GM12878 (cell line): ENCODE measurements at regions not wholly inside any gene's neighbourhood (a gene's known extent, or its start where the extent isn't known, plus 50 kb on each side); places are given as distances from the start of the nearest gene placed in this dataset.

ENCODE experiments used
- ATAC-seq: fragments of 200-7000 bp; cut with Tn5 transposase; 3 replicates; pipeline ENCODE4 v1.9.1; 2020; ENCODE audit warnings: mild to moderate bottlenecking, moderate library complexity
- BruUV-seq: library from RNA; stranded (reverse); fragments of 400-500 nt; replicated peaks from 2 replicates; lab custom pipeline; 2021; lab: Mats Ljungman, UMichigan
- CTCF ChIA-PET: fragments of 300-600 bp; sonication (Branson Sonifier 250); formaldehyde crosslinking; extraction: SDS; loops from one replicate; lab custom pipeline; 2021; ENCODE audit warnings: inconsistent platforms; lab: Yijun Ruan, JAX
- POLR2A ChIA-PET: fragments of 350-600 bp; formaldehyde crosslinking; extraction: SDS; loops from one replicate; lab custom pipeline; 2021; ENCODE audit warnings: inconsistent platforms; lab: Charles Lee
- RAD21 ChIA-PET: fragments of 300-600 bp; sonication (Branson Sonifier 250); formaldehyde crosslinking; loops from one replicate; lab custom pipeline; 2023; ENCODE audit warnings: antibody characterized with exemption; ENCODE audit not compliant: unreplicated experiment; lab: Charles Lee
- SMC1A ChIA-PET: fragments of 300-600 bp; sonication (Branson Sonifier 250); formaldehyde crosslinking; loops from one replicate; lab custom pipeline; 2023; ENCODE audit not compliant: unreplicated experiment, uncharacterized antibody; lab: Charles Lee
- DNase-seq: peaks from one replicate; pipeline ENCODE4 v3.0.0-alpha.2; 2011; ENCODE audit warnings: low read depth, low spot score
- FAIRE-seq: peaks from 3 replicates; lab custom pipeline; 2011; peaks lifted over from hg19 to GRCh38; lab: Jason Lieb, UNC
- H2AFZ ChIP-seq: 2 replicates; pipeline ENCODE4 v1.6.0; 2011; ENCODE audit warnings: low read depth, low read length, control low read depth; ENCODE audit not compliant: control insufficient read depth
- H3K27ac ChIP-seq: 2 replicates; pipeline ENCODE4 v1.5.1; 2011; ENCODE audit warnings: control low read depth; ENCODE audit not compliant: control insufficient read depth, insufficient read depth
- H3K27me3 ChIP-seq, 2 experiments: replicated peaks in 1 of 2; 2 replicates each; pipeline versions ENCODE4 v1.6.0 to v1.6.1; 2011; ENCODE audit warnings: low read length in 1 of 2; ENCODE audit not compliant: control insufficient read depth in 2 of 2, insufficient read depth in 2 of 2
- H3K36me3 ChIP-seq, 2 experiments: 2 replicates each; pipeline ENCODE4 v1.5.1; 2011; ENCODE audit warnings: low read length in 1 of 2; ENCODE audit not compliant: control insufficient read depth in 2 of 2, insufficient read depth in 2 of 2
- H3K4me1 ChIP-seq: 2 replicates; pipeline ENCODE4 v1.6.1; 2011; ENCODE audit warnings: mild to moderate bottlenecking, low read length, moderate library complexity, mixed read lengths; ENCODE audit not compliant: control insufficient read depth, insufficient read depth
- H3K4me2 ChIP-seq: 2 replicates; pipeline ENCODE4 v1.6.0; 2011; ENCODE audit warnings: control low read depth; ENCODE audit not compliant: control insufficient read depth, insufficient read depth
- H3K4me3 ChIP-seq: fragments of 200-600 bp; sonication (generic); 2 replicates; pipeline ENCODE4 v1.5.1; 2016
- H3K79me2 ChIP-seq: 2 replicates; pipeline ENCODE4 v1.6.0; 2011; ENCODE audit warnings: low read length; ENCODE audit not compliant: control insufficient read depth, insufficient read depth
- H3K9ac ChIP-seq: 2 replicates; pipeline ENCODE4 v1.8.0; 2011; ENCODE audit warnings: low read length, control low read depth, mixed read lengths; ENCODE audit not compliant: control insufficient read depth, insufficient read depth
- H3K9me3 ChIP-seq: replicated peaks from 3 replicates; pipeline ENCODE4 v1.5.1; 2011; ENCODE audit warnings: mild to moderate bottlenecking, low read length; ENCODE audit not compliant: control insufficient read depth, insufficient read depth
- H4K20me1 ChIP-seq: 2 replicates; pipeline ENCODE4 v1.6.0; 2011; ENCODE audit not compliant: control insufficient read depth, insufficient read depth
- BCL11A ChIP-seq: IDR thresholded peaks from 2 replicates; pipeline ENCODE4 v1.6.1; 2011; ENCODE audit warnings: low read depth, low read length
- CHD4 ChIP-seq: fragments of 200-600 bp; sonication (generic); IDR thresholded peaks from 2 replicates; pipeline ENCODE4 v1.6.1; 2016; ENCODE audit warnings: mild to moderate bottlenecking
- CREM ChIP-seq: IDR thresholded peaks from 2 replicates; pipeline ENCODE4 v1.6.1; 2014; ENCODE audit warnings: antibody characterized with exemption, low read depth
- E4F1 ChIP-seq: fragments of 450-650 bp; IDR thresholded peaks from 2 replicates; pipeline ENCODE4 v1.6.1; 2018; ENCODE audit warnings: borderline replicate concordance, mild to moderate bottlenecking; ENCODE audit not compliant: partially characterized antibody
- EGR1 ChIP-seq, 2 experiments: IDR thresholded peaks; 1 replicate in 1 of 2; 2 replicates in 1 of 2; pipeline ENCODE4 v1.6.1; 2011 to 2012; ENCODE audit warnings: low read depth in 2 of 2, low read length in 2 of 2, borderline replicate concordance in 1 of 2, mild to moderate bottlenecking in 1 of 2, moderate library complexity in 1 of 2
- ETV6 ChIP-seq, 2 experiments: fragments of 450-650 bp in 1 of 2; IDR thresholded peaks in 1 of 2; conservative IDR thresholded peaks in 1 of 2; 2 replicates each; pipeline ENCODE4 v1.6.1; 2014; ENCODE audit warnings: antibody characterized with exemption in 1 of 2, borderline replicate concordance in 1 of 2, low read depth in 1 of 2, mild to moderate bottlenecking in 1 of 2, moderate library complexity in 1 of 2
- IRF3 ChIP-seq: fragments of 450-650 bp; IDR thresholded peaks from 2 replicates; pipeline ENCODE4 v1.6.1; 2014; ENCODE audit warnings: mild to moderate bottlenecking
- MTA2 ChIP-seq: fragments of 450-650 bp; IDR thresholded peaks from 2 replicates; pipeline ENCODE4 v1.6.1; 2016; ENCODE audit warnings: low read depth, mild to moderate bottlenecking, moderate library complexity
- PML ChIP-seq: IDR thresholded peaks from 2 replicates; pipeline ENCODE4 v1.6.1; 2012; ENCODE audit warnings: low read length, inconsistent platforms
- RELA ChIP-seq: fragments of 450-650 bp; IDR thresholded peaks from 2 replicates; pipeline ENCODE4 v1.8.0; 2014; ENCODE audit warnings: borderline replicate concordance; ENCODE audit not compliant: partially characterized antibody
- SIN3A ChIP-seq: IDR thresholded peaks from 2 replicates; pipeline ENCODE4 v1.6.1; 2012; ENCODE audit warnings: low read depth, low read length, improper control_type of control experiment
- TBL1XR1 ChIP-seq: IDR thresholded peaks from 2 replicates; pipeline ENCODE4 v1.6.1; 2012; ENCODE audit warnings: low read depth, low read length, improper control_type of control experiment
- USF2 ChIP-seq: IDR thresholded peaks from 2 replicates; pipeline ENCODE4 v1.6.1; 2011; ENCODE audit warnings: low read depth, low read length, improper control_type of control experiment, borderline replicate concordance
- ZZZ3 ChIP-seq: IDR thresholded peaks from 2 replicates; pipeline ENCODE4 v1.6.1; 2011; ENCODE audit warnings: low read depth; ENCODE audit not compliant: control insufficient read depth, insufficient read length
- WGBS: methylation state at CpG from one replicate; pipeline ENCODE4 v1.1.6; 2016; ENCODE audit warnings: low lambda C conversion rate; ENCODE audit not compliant: insufficient replicate concordance, insufficient coverage; ENCODE audit errors: missing lambda C conversion rate; 5-methylcytosine and 5-hydroxymethylcytosine counted together
- in situ Hi-C: fragments of 300-500 bp; cut with MboI; formaldehyde crosslinking; loops from 9 replicates; pipeline ENCODE4 v1.14.3; 2018; ENCODE audit warnings: mixed read lengths
- intact Hi-C: fragments of 100-400 bp; cut with micrococcal nuclease; formaldehyde crosslinking; loops from one replicate; pipeline ENCODE4 v1.14.2; 2022; ENCODE audit not compliant: unreplicated experiment

DNA sequence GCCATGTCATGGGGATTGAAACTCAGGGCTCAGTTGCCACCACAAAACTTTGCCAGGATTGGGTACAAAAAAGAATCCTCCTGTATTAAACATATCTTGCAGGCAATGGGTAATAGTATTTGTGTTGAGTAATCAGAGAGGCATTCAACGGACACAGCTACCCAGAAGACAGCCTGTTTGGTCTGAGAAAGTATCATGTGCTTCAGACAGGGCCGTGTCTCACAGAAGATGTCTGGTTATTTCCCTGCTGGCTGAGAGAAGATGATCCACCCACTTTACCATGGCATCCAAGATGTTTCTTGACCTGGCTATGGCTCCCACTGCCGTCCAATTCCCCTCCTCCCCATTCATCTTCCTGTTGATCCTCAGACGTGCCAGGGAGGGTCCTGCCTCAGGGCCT is 304.3 kb upstream of the XYLT1 start:
- H3K4me2 ChIP-seq, result no peak overlapping the region
- ChIA-PET RAD21 (no interaction called here), SMC1A (interaction anchor here (0.7 kb wide), 1 partner anchor 18 kb away, joined by 5 read pairs; no protein-coding TSS in a partner anchor), CTCF (no interaction called here), POLR2A (no interaction called here)
- intact Hi-C loops, result no loop called here
- H3K9me3 ChIP-seq, result no peaks in the 10 kb centered on the region
- DNase-seq (no peak), ATAC-seq (no peak), FAIRE-seq (no peak)
- H3K36me3 ChIP-seq, result no peaks in the 10 kb centered on the region
- no peak overlapping the region for H2AFZ ChIP-seq
- H3K9ac ChIP-seq, result no peak overlapping the region
- no peak overlapping the region for H3K4me3 ChIP-seq
- H3K4me1 ChIP-seq, result no peaks in the 10 kb centered on the region
- BruUV-seq, result no TSS peak
- TF ChIP-seq ZZZ3 (no peak), EGR1 (IDR thresholded peaks at IDR 0.05; ENCODE audit: borderline replicate concordance in 1 of 2, low read depth in 2 of 2, low read length in 2 of 2) (no peak), BCL11A (no peak), MTA2 (no peak)
- H3K27ac ChIP-seq, result no peak overlapping the region
- no peaks in the 10 kb centered on the region for H4K20me1 ChIP-seq
- 1% methylated on average over 4 of the region's 4 CpGs for WGBS
- no peaks in the 10 kb centered on the region for H3K27me3 ChIP-seq
- in situ Hi-C loops, result no loop called here
- H3K79me2 ChIP-seq, result no peaks in the 10 kb centered on the region

- ATAC-seq (no peak), DNase-seq (no peak), FAIRE-seq (no peak)
- POLR2A ChIA-PET, result no interaction called here
- BruUV-seq, result no TSS peak
- SMC1A ChIA-PET, result no interaction called here
- RAD21 ChIA-PET, result no interaction called here
- CTCF ChIA-PET, result no interaction called here
- H3K27ac ChIP-seq, result no peak overlapping the region
- H3K79me2 ChIP-seq, result no peaks in the 10 kb centered on the region
- intact Hi-C loops, result no loop called here
- in situ Hi-C loops, result no loop called here
- no peak overlapping the region for H2AFZ ChIP-seq
- no peaks in the 10 kb centered on the region for H3K4me1 ChIP-seq
- no peaks in the 10 kb centered on the region for H3K27me3 ChIP-seq
- TF ChIP-seq ETV6 (conservative IDR thresholded peaks at IDR 0.05 in 1 of 2, IDR thresholded peaks at IDR 0.05 in 1 of 2; ENCODE audit: borderline replicate concordance in 1 of 2, low read depth in 1 of 2) (no peak), CHD4 (no peak), PML (no peak), ZZZ3 (no peak), RELA (no peak), IRF3 (no peak), SIN3A (no peak), CREM (no peak), E4F1 (no peak), USF2 (no peak), TBL1XR1 (no peak)
- H3K9me3 ChIP-seq, result no peaks in the 10 kb centered on the region
- no peaks in the 10 kb centered on the region for H3K36me3 ChIP-seq
- no peak overlapping the region for H3K9ac ChIP-seq
- H3K4me3 ChIP-seq, result no peak overlapping the region
- H3K4me2 ChIP-seq, result no peak overlapping the region
- H4K20me1 ChIP-seq, result no peaks in the 10 kb centered on the region
- 24% methylated on average over 10 of the region's 10 CpGs for WGBS
Measured at GRCh38 chr16:17773698-17774101, 302.9 kb upstream of the XYLT1 start.
